NCI-H146 (cell line): ENCODE measurements at regions not wholly inside any gene's neighbourhood (a gene's known extent, or its start where the extent isn't known, plus 50 kb on each side); places are given as distances from the start of the nearest gene placed in this dataset.

Experiments
- DNase-seq: peaks from one replicate; lab custom pipeline; 2025; lab: John Stamatoyannopoulos, UW

- no peak for DNase-seq
Observed at GRCh38 chr4:82031376-82031927, 342.3 kb downstream of the HNRNPD start.

DNA sequence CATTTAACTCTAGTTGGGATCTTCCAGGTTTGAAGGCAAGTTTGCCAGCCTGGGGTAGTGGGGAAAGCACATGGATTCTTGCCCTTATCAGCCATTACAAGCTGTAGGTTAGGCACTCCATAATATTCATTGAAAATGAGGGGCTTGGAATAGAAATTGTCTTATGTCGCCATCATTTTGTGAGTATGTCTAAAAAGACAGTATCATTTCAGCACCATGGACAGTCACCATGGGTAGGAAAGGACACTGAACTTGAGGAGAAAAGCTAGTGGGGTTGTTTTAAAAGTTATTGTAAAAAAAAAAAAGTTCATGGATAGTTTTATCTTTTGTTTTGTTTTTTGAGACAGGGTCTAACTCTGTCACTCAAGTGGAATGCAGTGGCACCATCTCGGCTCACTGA, 356.1 kb downstream of the HNRNPD start:
- no peak for DNase-seq

DNA sequence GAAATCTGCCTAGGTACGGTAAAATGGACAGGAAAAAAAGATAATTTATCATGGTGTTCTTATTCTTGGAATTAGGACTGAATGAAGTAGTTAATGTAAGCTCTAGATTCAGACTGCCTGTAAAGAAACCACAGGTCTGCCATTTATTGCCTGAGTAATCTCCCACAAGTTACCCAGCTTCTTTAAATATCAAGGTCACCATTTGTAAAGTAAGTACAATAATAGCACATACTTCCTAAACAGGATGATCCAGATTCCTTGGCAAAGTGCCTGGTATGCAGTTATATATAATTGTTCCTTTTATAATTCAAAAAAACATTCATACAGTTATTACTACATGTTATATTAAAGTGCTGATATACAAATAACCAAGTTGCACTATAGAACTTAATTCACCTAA, 368.6 kb downstream of the HNRNPD start:
- no peak for DNase-seq

DNA sequence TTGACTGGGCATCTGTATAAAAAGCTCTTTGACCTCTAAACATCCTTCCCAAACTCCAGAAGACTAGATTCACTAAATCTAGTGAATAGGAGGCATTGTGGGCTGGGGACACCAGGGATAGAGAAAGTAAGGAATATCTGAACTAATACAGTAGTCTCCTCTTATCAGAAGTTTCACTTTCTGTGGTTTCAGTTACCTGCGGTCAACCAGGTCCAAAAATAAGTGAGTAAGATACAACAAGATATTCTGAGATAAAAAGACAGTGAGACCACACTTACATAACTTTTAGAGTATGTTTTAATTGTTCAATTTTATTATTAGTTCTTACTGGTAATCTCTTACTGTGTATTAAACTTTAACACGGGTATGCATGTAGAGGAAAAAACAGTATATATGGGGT, 376.5 kb downstream of the HNRNPD start:
- DNase-seq: no peak

- DNase-seq: no peak
Observed at GRCh38 chr4:81990898-81991297, 382.9 kb downstream of the HNRNPD start.

DNA sequence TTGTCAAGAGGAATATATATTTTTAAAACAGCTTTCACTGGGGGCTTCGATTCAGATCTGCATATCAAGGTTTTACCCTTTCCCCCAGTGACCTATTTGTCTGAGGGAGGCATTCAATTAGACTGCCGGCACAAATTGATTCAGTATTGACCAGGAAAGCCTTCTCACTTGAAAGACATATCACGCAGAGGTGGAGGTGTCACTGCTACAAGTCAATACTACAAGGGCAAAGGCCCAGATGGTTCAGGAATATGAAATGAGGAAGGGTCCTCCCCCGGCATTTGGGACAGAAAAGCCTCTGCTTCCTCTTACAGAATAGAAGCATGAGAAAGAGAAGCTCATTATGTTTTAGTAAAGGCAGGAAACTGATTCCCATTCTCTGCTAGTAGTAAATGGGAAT, 383.6 kb downstream of the HNRNPD start:
- no peak for DNase-seq

GRCh38 chr4:81989202-81989601, 384.6 kb downstream of the HNRNPD start:
- DNase-seq: no peak

- no peak for DNase-seq
Observed at GRCh38 chr4:81988178-81988577, 385.6 kb downstream of the HNRNPD start.

GRCh38 chr4:81984746-81985145, 389.0 kb downstream of the HNRNPD start:
- no peak for DNase-seq

DNA sequence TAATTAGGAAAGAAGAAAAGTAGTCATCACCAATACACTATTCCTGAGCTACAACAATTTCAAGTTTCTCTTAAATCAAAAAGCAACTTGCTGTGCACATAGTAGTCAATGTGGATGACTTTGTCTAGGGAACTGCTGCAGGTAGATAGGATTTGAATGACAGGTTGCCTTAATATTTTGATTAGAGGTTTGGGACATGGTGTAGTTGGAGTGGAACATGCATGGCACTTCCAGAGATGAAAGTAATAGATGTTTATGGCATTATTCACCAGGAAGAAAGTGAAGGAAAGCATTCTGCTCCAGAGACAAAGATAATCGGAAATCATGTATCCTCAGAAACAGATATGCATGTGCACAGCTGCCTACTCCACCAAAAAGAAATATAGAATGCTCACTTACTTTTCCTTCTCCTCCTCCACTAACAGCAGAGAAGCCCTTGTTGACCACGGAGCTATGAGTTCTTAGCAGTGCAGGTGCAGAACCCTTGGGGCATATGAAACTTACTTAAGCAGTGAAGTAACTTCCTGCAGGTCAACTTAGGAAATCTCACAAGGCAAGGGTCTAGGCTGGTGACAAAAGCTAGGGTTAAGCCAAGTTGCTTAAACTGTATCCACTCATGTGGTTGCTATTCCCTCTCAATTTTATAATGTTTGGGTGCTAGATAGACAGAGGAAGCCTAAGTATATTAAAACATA, 390.8 kb downstream of the HNRNPD start:
- no peak for DNase-seq

DNA sequence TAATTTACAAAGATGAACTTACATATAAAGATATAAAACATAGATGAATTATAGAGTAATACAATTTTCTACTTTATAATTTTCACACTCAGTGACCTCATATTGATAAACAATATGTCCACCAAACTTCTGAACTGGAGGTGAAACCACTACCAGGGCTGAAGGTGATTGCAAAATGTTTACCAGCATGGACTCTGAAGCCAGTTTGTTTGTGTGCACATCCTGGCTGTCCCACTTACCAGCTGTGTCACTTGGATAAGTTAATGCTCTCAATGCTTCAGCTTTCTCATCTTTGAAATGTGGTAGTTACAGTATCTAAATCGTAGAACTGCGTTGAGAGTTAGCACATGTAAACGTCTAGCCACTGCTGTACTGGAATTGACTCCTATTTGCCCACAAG, 392.6 kb downstream of the HNRNPD start:
- no peak for DNase-seq

DNA sequence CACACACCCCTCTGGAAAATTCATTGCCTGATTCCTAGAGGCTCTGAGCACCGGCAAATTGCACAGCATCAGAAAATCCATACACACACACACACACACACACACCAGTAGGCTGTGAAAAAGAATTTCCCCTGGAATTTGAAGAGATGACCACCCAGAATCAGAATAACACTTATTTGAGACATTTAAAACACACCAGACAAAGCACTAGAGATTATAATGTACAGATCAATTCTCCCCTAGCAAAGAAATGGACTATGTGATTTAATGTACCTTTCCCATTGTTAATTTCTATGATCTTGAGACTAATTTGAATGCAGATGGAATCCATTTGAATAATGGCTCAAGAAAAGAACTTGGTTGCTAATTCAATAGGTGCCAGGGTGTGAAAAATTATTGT, 399.3 kb downstream of the HNRNPD start:
- no peak for DNase-seq

- no peak for DNase-seq
Observed at GRCh38 chr4:81971637-81972381, 402.0 kb downstream of the HNRNPD start.

DNA sequence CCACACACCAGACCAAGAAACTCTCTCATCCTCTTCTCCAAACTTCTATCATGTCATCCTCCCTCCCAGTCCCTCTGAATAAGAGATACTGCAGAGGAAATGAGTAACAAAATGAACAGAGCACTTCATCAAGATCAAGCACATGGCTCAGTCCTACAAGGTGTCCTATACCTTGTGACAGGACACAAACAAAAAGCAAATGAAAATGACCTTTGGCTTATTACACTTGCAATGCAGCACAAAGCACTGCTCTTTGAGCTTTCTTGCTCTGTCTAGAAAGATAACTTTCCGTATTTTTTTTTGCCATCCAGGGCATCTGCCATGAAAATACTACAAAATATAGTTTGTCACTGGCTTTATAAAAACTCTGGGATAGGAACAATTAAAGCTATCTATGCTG, 402.7 kb downstream of the HNRNPD start:
- DNase-seq: no peak

DNA sequence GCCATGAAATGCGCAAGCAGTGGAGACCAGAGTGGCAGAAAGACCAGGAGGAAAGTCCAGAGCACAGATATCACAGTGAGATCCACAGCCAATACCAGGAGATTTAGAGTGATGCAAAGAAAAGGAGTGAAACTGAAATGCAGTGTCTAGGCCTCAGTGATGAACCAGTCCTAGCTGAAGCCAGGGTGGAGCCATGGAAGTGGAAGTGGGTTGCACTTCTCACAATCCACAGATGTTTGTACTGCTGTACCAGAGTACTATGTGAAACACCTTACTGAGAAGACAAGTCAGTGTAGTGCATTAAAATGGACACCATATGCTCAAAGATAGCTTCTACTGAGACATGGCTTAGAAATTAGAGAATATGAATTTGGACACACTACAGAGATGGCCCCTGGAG, 403.3 kb downstream of the HNRNPD start:
- DNase-seq: no peak

DNA sequence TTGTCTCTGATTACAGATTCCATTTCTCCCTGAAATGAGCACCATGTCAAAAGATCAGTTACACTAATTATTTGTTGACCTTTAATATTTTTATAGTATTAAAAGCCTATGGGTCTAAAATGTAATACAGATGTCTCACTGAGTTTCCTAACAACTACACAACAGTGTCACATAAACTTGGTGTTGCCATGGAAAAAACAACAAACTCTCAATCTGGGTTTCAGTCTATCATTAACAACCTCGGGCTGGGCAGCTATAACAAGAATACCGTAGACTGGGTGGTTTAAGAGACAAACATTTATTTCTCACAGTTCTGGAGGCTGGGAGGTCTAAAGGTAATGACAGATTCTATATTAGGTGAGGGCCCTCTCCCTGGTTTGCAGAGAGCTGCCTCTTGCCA, 407.1 kb downstream of the HNRNPD start:
- no peak for DNase-seq

GRCh38 chr4:81965911-81966310, 407.9 kb downstream of the HNRNPD start:
- DNase-seq: no peak

- no peak for DNase-seq
Observed at GRCh38 chr4:81965454-81965853, 408.3 kb downstream of the HNRNPD start.

- no peak for DNase-seq
Observed at GRCh38 chr4:81963763-81964020, 410.1 kb downstream of the HNRNPD start.

DNA sequence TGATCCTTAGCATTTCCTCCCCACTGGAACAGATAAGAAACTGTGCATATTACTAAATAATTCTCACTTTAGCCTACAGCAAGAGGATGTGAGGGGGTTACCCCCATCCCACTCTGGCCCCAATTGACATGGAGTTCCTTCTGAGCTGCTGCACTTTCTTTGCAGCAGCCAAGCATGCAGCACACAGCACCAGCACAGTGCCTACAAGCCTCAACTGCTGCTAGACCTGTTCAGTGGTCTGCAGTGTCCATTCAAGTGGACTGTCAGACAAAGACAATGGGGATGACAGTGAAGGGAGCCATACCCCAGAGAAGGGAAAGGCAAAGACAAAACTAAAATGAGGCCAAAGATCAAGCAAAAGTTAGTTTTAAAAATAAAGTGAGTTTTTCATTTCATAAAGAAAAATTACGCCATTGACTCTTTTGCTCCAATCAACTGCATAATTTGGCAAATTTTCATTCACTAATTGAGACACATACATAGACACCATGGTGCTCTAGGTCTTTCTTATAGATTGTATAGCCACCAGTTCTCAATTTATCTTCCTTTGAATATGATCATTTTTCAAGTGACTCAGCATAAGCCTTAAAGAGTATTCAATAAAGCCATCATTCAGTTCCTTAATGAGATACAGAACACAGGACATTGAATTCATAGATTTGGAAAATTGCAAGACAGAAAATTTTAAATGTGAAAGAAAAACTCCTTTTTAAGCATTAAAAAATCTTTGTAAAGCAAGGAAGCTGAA, 410.6 kb downstream of the HNRNPD start:
- no peak for DNase-seq

DNA sequence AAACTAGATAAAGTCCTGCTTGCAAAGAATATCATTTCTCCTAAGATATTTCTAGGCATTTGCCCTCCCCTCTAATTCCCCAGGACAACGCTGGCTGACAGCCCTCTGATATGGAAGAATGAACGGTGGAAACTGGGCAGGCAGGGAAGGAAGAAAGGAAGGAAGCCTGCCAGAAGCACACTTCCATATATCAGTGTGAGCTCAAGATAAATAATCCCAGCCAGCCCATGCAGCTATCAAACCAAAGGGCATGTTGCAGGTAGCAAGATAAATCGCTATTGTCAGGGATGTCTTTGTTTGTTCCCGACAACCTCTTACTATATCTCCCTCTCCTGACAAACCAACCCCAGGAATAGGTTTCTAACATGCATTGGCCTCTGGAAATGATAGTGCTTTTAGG, 412.8 kb downstream of the HNRNPD start:
- DNase-seq: no peak

GRCh38 chr4:81954271-81954670, 419.5 kb downstream of the HNRNPD start:
- no peak for DNase-seq

DNA sequence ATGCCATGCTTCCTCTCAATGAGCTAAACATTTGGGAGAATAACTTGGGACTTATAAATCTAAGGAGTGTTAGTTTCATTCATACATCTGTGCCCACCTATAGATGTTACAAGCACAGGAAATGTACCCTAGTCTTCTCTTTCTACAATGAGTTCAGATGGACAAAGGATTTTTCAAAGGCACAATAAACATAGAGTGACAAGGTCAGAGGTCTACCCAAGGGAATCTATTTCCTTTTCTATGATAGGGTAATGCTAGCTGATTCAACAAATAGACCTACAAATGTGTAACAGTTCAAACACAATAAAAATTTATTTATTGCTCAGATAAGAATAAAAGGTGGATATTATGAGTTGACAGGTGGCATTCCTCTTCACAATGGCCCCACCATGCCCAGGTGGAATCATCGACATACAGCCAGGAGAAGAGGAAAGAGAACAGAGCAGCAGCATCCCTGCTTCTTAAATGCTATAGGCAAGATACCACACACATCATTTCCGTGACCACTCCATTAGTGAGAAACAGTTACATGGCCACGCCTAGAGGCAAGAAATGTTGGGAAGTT, 421.8 kb downstream of the HNRNPD start:
- peak; percentile 41 for DNase-seq
